ENCODE measurements at regions not wholly inside any gene's neighbourhood (a gene's known extent, or its start where the extent isn't known, plus 50 kb on each side); places are given as distances from the start of the nearest gene placed in this dataset.

DNA sequence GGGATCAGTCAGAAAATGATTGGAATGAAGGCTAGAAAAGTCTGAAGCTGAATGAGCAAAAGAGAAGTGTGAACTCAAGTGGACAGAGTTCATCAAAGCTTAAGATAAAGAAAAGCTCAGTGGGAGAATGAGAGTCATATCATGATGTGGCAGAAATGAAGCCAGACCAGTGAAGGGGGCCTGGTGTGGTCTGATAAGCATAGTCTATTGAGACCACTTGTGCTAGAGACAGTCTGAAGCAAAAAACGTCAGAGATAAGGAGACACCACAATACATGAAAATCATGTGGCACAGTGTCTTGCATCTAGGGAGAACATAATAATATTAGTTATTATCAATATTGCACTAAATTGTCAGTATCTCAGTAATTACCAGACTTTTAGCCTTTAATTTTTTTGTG is 601.5 kb downstream of the UTRN start:
- Histone ChIP-seq H3K4me1 (ENCODE audit: insufficient read depth, insufficient read length) (no peaks in the 10 kb centered on the region), H3K36me3 (ENCODE audit: insufficient read depth, insufficient read length, low read length) (no peaks in the 10 kb centered on the region), H3K4me3 (ENCODE audit: insufficient read length, low read depth) (no peak overlapping the region), H3K9ac (ENCODE audit: insufficient read length, low read depth) (no peak overlapping the region), H3K9me3 (ENCODE audit: insufficient read depth, low read length) (no peaks in the 10 kb centered on the region), H3K27me3 (ENCODE audit: insufficient read depth, insufficient read length) (no peaks in the 10 kb centered on the region)
- no peak for TF ChIP-seq ZNF274 (IDR thresholded peaks at IDR 0.05; ENCODE audit: low read depth, low read length)
- no peak for TF ChIP-seq YY1 (IDR thresholded peaks at IDR 0.05; ENCODE audit: insufficient read depth, insufficient read length)
- TF ChIP-seq SUZ12 (IDR thresholded peaks at IDR 0.05; ENCODE audit: extremely low read depth, insufficient read depth, insufficient read length), result no peak
- DNase-seq (ENCODE audit: low read depth, low spot score), result no peak

DNA sequence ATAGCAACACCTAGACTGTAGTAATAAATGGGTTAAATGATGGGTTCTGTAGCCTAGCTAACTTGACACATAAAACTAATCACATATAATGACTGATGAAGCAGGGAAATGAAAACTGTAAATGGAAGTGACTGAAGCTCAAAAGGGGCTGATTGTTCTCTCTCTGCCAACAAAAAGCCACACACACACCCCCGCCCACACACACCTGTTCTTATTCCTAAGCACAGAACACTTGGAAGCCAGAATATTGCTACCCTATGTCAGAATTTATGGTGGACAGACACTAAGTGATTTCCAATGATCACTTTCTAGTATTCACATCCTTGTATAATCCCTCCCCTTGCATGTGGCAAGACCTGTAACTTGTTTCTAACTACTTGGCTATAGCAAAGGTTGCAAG is 603.5 kb downstream of the UTRN start:
- TF ChIP-seq YY1 (IDR thresholded peaks at IDR 0.05; ENCODE audit: insufficient read depth, insufficient read length) (no peak), SUZ12 (IDR thresholded peaks at IDR 0.05; ENCODE audit: extremely low read depth, insufficient read depth, insufficient read length) (no peak)
- Histone ChIP-seq H3K9ac (ENCODE audit: insufficient read length, low read depth) (no peak overlapping the region), H3K4me1 (ENCODE audit: insufficient read depth, insufficient read length) (no peaks in the 10 kb centered on the region), H3K4me3 (ENCODE audit: insufficient read length, low read depth) (no peak overlapping the region), H3K9me3 (ENCODE audit: insufficient read depth, low read length) (no peaks in the 10 kb centered on the region), H3K27me3 (ENCODE audit: insufficient read depth, insufficient read length) (no peaks in the 10 kb centered on the region), H3K36me3 (ENCODE audit: insufficient read depth, insufficient read length, low read length) (no peaks in the 10 kb centered on the region)
- DNase-seq (ENCODE audit: low read depth, low spot score), result no peak

DNA sequence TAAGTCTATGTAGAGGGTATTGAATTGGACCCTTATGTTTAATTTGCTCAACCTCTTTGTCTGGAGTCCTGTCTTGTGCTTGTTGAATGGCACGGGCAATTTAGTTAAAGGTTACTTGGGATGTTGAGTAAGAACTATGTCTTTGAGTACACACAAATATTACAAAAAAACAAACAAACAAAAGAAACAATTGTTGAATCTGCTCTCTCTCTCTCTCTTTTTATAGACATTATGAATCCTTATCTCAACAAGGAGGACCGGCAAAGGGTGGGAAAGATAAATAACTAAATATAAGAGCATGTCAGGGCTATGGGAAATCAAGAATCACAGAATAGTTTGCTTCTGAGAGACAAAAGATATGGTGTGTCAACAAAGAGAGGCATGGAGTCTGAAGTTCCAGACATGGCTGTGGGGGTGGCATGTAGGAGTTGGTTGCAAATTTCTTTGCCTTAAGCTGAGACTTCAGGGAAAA is 608.6 kb downstream of the UTRN start:
- Histone ChIP-seq H3K9ac (ENCODE audit: insufficient read length, low read depth) (no peak overlapping the region), H3K4me1 (ENCODE audit: insufficient read depth, insufficient read length) (no peaks in the 10 kb centered on the region), H3K36me3 (ENCODE audit: insufficient read depth, insufficient read length, low read length) (no peaks in the 10 kb centered on the region), H3K27me3 (ENCODE audit: insufficient read depth, insufficient read length) (no peaks in the 10 kb centered on the region), H3K4me3 (ENCODE audit: insufficient read length, low read depth) (no peak overlapping the region), H3K9me3 (ENCODE audit: insufficient read depth, low read length) (no peaks in the 10 kb centered on the region)
- no peak for DNase-seq (ENCODE audit: low read depth, low spot score)
- no peak for TF ChIP-seq YY1 (IDR thresholded peaks at IDR 0.05; ENCODE audit: insufficient read depth, insufficient read length)
- no peak for TF ChIP-seq SUZ12 (IDR thresholded peaks at IDR 0.05; ENCODE audit: extremely low read depth, insufficient read depth, insufficient read length)
- TF ChIP-seq ZNF274 (IDR thresholded peaks at IDR 0.05; ENCODE audit: low read depth, low read length), result no peak

DNA sequence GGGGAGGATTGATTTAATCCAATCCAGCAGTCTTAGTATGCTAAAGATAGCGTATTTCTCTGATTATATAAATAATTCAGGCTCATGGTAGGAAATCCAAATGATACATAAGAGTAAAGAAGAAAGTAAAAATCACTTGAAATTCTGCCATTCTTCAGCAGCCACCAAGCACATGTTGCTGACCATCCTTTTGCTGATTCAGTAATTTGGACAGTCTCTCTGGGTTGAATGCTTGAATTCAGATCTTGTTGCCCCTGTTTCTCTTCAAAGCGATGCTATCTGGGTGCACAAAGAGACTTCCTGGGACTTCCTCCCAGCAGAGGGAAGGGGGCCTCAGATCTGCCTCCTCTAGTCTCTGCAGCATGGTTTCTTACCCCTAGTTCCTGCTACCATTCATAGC is 609.1 kb downstream of the UTRN start:
- no peaks in the 10 kb centered on the region for H3K36me3 ChIP-seq (ENCODE audit: insufficient read depth, insufficient read length, low read length)
- H3K4me3 ChIP-seq (ENCODE audit: insufficient read length, low read depth), result no peak overlapping the region
- DNase-seq (ENCODE audit: low read depth, low spot score), result no peak
- no peaks in the 10 kb centered on the region for H3K4me1 ChIP-seq (ENCODE audit: insufficient read depth, insufficient read length)
- no peak overlapping the region for H3K9ac ChIP-seq (ENCODE audit: insufficient read length, low read depth)
- H3K27me3 ChIP-seq (ENCODE audit: insufficient read depth, insufficient read length), result no peaks in the 10 kb centered on the region
- H3K9me3 ChIP-seq (ENCODE audit: insufficient read depth, low read length), result no peaks in the 10 kb centered on the region
- TF ChIP-seq SUZ12 (IDR thresholded peaks at IDR 0.05; ENCODE audit: extremely low read depth, insufficient read depth, insufficient read length) (no peak), YY1 (IDR thresholded peaks at IDR 0.05; ENCODE audit: insufficient read depth, insufficient read length) (no peak), ZNF274 (IDR thresholded peaks at IDR 0.05; ENCODE audit: low read depth, low read length) (no peak)

DNA sequence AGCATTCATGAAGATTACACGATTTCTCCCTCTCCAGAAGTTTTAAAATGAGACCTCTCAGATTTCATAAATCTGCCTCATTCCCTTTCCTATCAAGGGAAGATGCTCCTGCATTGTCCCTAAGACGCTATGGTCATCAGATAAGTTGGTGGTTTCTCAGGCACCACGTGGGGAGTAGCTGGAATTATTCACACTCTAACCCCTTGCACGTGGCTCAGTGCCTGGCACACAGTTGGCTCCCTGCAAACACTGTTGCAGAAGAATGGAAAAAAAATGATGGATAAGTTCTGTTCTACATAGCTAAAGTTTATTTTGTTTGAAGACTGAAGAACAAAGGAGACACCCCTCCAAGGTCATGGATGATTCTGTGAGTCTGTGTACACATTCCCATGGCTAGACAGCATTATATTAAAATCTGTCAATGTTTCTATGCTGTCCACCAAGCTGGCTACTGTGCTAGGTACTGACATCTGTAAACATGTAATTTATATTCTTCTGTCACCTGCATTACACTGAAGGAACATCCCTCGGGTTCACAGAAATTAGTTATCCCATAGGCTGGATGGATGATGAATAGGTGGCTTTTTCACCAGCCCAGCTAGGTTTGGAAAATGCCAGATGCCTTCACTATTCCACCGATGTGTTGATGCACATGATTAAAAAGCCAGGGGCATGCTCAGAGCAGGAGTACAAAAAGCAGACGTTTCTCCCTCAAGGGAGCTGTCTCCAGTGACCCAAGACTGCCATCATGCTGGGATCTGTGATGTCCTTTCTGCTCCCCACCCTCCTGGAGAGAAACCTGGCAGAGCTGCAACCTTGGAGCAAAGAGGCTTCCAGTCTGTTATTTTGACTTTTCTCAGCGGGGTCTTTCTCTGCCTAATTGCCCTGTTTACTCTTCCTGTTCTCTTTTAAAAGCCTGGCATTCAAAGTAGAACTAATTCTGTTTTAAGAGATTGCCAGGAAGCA is 610.5 kb downstream of the UTRN start:
- Histone ChIP-seq H3K4me3 (ENCODE audit: insufficient read length, low read depth) (no peak overlapping the region), H3K9me3 (ENCODE audit: insufficient read depth, low read length) (no peaks in the 10 kb centered on the region), H3K9ac (ENCODE audit: insufficient read length, low read depth) (no peak overlapping the region), H3K4me1 (ENCODE audit: insufficient read depth, insufficient read length) (no peaks in the 10 kb centered on the region), H3K36me3 (ENCODE audit: insufficient read depth, insufficient read length, low read length) (no peaks in the 10 kb centered on the region), H3K27me3 (ENCODE audit: insufficient read depth, insufficient read length) (no peaks in the 10 kb centered on the region)
- no peak for TF ChIP-seq YY1 (IDR thresholded peaks at IDR 0.05; ENCODE audit: insufficient read depth, insufficient read length)
- TF ChIP-seq SUZ12 (IDR thresholded peaks at IDR 0.05; ENCODE audit: extremely low read depth, insufficient read depth, insufficient read length), result no peak
- TF ChIP-seq ZNF274 (IDR thresholded peaks at IDR 0.05; ENCODE audit: low read depth, low read length), result no peak
- DNase-seq (ENCODE audit: low read depth, low spot score), result peak; percentile 25

DNA sequence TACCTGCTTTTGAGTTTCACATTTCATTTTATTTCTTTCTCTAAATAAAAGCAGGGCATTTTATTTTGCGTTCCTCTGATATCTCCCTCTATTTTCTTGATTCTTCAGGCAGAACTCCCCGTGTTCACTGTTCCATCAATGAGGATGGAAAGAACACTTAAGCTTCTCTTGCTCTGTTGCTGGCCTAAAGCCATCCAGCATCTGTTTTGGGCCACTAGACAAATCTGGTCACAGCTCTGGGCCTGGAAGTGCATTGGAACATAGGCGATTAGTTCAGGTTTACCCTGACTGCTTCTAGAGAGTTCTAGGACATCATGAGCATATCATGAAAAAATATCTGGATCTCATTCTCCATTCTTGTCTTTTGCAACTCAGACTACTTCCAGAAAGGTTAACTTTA is 611.2 kb downstream of the UTRN start:
- H3K4me3 ChIP-seq (ENCODE audit: insufficient read length, low read depth), result no peak overlapping the region
- peaks cover 6% of the 10 kb centered on the region; the same call in 1 of the 2 replicates for H3K9me3 ChIP-seq (ENCODE audit: insufficient read depth, low read length)
- no peak for DNase-seq (ENCODE audit: low read depth, low spot score)
- H3K4me1 ChIP-seq (ENCODE audit: insufficient read depth, insufficient read length), result no peaks in the 10 kb centered on the region
- no peak for TF ChIP-seq YY1 (IDR thresholded peaks at IDR 0.05; ENCODE audit: insufficient read depth, insufficient read length)
- TF ChIP-seq SUZ12 (IDR thresholded peaks at IDR 0.05; ENCODE audit: extremely low read depth, insufficient read depth, insufficient read length), result no peak
- TF ChIP-seq ZNF274 (IDR thresholded peaks at IDR 0.05; ENCODE audit: low read depth, low read length), result no peak
- no peaks in the 10 kb centered on the region for H3K27me3 ChIP-seq (ENCODE audit: insufficient read depth, insufficient read length)
- no peak overlapping the region for H3K9ac ChIP-seq (ENCODE audit: insufficient read length, low read depth)
- H3K36me3 ChIP-seq (ENCODE audit: insufficient read depth, insufficient read length, low read length), result no peaks in the 10 kb centered on the region

DNA sequence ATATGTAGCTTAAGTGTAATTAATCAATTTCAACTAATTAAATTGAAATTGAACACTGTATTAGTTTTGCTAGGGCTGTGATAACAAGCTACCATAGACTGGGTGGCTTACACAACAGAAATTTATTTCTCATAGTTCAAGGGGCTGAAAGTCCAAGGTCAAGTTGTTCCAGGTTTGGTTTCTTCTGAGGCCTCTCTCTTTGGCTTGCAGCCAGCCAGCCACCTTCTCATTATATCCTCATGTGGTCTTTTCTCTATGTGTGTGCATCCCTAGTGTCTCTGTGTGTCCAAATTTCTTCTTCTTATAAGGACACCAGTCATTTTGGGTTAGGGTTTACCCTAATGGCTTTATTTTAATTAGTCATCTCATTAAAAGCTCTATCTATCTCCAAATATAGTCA is 611.7 kb downstream of the UTRN start:
- Histone ChIP-seq H3K9me3 (ENCODE audit: insufficient read depth, low read length) (peaks cover 12% of the 10 kb centered on the region), H3K4me1 (ENCODE audit: insufficient read depth, insufficient read length) (no peaks in the 10 kb centered on the region), H3K4me3 (ENCODE audit: insufficient read length, low read depth) (no peak overlapping the region), H3K36me3 (ENCODE audit: insufficient read depth, insufficient read length, low read length) (no peaks in the 10 kb centered on the region), H3K27me3 (ENCODE audit: insufficient read depth, insufficient read length) (no peaks in the 10 kb centered on the region), H3K9ac (ENCODE audit: insufficient read length, low read depth) (no peak overlapping the region)
- no peak for DNase-seq (ENCODE audit: low read depth, low spot score)
- TF ChIP-seq ZNF274 (IDR thresholded peaks at IDR 0.05; ENCODE audit: low read depth, low read length) (no peak), SUZ12 (IDR thresholded peaks at IDR 0.05; ENCODE audit: extremely low read depth, insufficient read depth, insufficient read length) (no peak), YY1 (IDR thresholded peaks at IDR 0.05; ENCODE audit: insufficient read depth, insufficient read length) (no peak)

Data from NT2/D1 (cell line).